HT-29 (cell line): ENCODE measurements at regions not wholly inside any gene's neighbourhood (a gene's known extent, or its start where the extent isn't known, plus 50 kb on each side); places are given as distances from the start of the nearest gene placed in this dataset.
"Not testable (repeated sequence)": the region's sequence is repeated elsewhere in the genome, so short reads cannot be mapped to it uniquely, and the experiment has no call there.

Source experiments
- DNase-seq: peaks from one replicate; pipeline ENCODE4 v3.0.0-alpha.2; 2015; ENCODE audit warnings: low spot score

- DNase-seq, result no peak
Observed at GRCh38 chr14:71240171-71240570, 332.9 kb downstream of the PCNX1 start.

GRCh38 chr14:71240866-71241520 is 333.7 kb downstream of the PCNX1 start:
- no peak for DNase-seq

GRCh38 chr14:71242237-71242748 is 335.0 kb downstream of the PCNX1 start:
- DNase-seq, result no peak

GRCh38 chr14:71243697-71244096 is 336.4 kb downstream of the PCNX1 start:
- DNase-seq, result no peak

- no peak for DNase-seq
Observed at GRCh38 chr14:71244341-71244740, 337.1 kb downstream of the PCNX1 start.

GRCh38 chr14:71245659-71246361 is 338.6 kb downstream of the PCNX1 start:
- no peak for DNase-seq

- no peak for DNase-seq
Observed at GRCh38 chr14:71246539-71246938, 339.3 kb downstream of the PCNX1 start.

GRCh38 chr14:71247106-71247505 is 339.8 kb downstream of the PCNX1 start:
- DNase-seq, result no peak

GRCh38 chr14:71248194-71248593 is 340.9 kb downstream of the PCNX1 start:
- DNase-seq, result peak; percentile 60

- no peak for DNase-seq
Observed at GRCh38 chr14:71250347-71250746, 343.1 kb downstream of the PCNX1 start.

- DNase-seq, result no peak
Observed at GRCh38 chr14:71250791-71251190, 343.5 kb downstream of the PCNX1 start.

- not testable (repeated sequence) for DNase-seq
Observed at GRCh38 chr14:71254091-71254719, 346.9 kb downstream of the PCNX1 start.

GRCh38 chr14:71261206-71261605 is 353.9 kb downstream of the PCNX1 start:
- DNase-seq, result no peak

GRCh38 chr14:71262441-71262840 is 355.2 kb downstream of the PCNX1 start:
- DNase-seq, result peak; percentile 43

- DNase-seq, result no peak
Observed at GRCh38 chr14:71264260-71264659, 357.0 kb downstream of the PCNX1 start.

- no peak for DNase-seq
Observed at GRCh38 chr14:71267007-71267513, 359.8 kb downstream of the PCNX1 start.

GRCh38 chr14:71267691-71268090 is 360.4 kb downstream of the PCNX1 start:
- no peak for DNase-seq

- no peak for DNase-seq
Observed at GRCh38 chr14:71270111-71270510, 362.9 kb downstream of the PCNX1 start.

- no peak for DNase-seq
Observed at GRCh38 chr14:71271166-71271945, 364.1 kb downstream of the PCNX1 start.

- no peak for DNase-seq
Observed at GRCh38 chr14:71273366-71273765, 366.1 kb downstream of the PCNX1 start.

- no peak for DNase-seq
Observed at GRCh38 chr14:71284048-71284447, 376.8 kb downstream of the PCNX1 start.

- DNase-seq, result peak; percentile 19
Observed at GRCh38 chr14:71286126-71286525, 378.9 kb downstream of the PCNX1 start.
